ENCODE measurements at regions not wholly inside any gene's neighbourhood (a gene's known extent, or its start where the extent isn't known, plus 50 kb on each side); places are given as distances from the start of the nearest gene placed in this dataset.
"Not testable (repeated sequence)": the region's sequence is repeated elsewhere in the genome, so short reads cannot be mapped to it uniquely, and the experiment has no call there.

- no peak overlapping the region for H3K4me3 ChIP-seq (ENCODE audit: low read depth, low read length)
- no peak for DNase-seq (ENCODE audit: low read depth)
Observed at GRCh38 chr6:27854421-27854820, 57.8 kb downstream of the OR2B2 start.

DNA sequence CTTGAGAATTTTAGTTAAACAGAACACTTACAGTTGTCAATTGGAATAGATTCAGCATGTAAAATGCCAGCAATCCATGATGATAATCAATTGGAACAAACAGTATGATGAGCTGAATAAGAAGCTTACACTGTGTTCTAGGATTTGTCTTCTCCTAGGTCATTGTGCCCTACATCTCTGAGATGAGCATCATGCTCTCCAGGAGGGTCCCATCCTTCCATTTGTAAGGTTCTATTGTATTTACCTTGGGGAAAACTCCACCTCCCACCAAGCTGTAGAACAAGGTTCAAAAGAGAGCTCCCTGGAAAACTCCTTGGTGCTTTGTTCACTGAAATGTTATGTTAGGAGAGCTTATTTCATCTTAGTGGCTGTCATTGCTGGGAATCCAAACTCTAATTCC, 60.8 kb downstream of the OR2B2 start:
- no peak for DNase-seq (ENCODE audit: low read depth)
- H3K4me3 ChIP-seq (ENCODE audit: low read depth, low read length): no peak overlapping the region

DNA sequence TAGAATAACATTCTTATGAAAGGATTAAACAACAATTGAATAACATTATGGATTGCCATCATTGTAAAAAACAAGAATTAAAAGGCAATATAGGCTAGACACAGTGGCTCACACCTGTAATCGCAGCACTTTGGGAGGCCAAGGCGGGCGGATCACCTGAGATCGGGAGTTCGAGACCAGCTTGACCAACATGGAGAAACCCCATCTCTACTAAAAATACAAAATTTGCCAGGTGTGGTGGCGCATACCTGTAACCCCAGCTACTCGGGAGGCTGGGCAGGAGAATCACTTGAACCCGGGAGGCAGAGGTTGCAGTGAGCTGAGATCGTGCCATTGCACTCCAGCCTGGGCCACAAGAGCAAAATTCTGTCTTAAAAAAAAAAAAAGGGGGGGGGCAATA, 63.2 kb downstream of the OR2B2 start:
- not testable (repeated sequence) for H3K4me3 ChIP-seq (ENCODE audit: low read depth, low read length); DNase-seq (ENCODE audit: low read depth)

GRCh38 chr6:27847706-27848105, 64.5 kb downstream of the OR2B2 start:
- no peak for DNase-seq (ENCODE audit: low read depth)
- H3K4me3 ChIP-seq (ENCODE audit: low read depth, low read length): no peak overlapping the region

DNA sequence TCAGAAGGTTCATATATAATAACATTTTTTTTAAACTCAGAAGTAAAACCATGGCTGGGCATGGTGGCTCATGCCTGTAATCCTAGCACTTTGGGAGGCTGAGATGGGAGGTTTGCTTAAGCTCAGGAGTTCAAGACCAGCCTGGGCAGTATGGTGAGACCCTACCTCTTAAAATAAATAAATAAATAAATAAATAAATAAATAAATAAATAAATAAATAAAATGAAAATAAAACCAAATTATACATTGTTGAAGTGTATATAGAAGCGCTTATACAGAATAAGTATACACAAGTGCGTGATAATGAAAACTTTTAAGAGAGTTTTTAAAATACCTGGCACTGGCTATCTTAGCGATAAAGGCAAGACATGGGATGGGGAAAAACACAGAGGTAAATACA, 71.6 kb downstream of the OR2B2 start:
- no peak for DNase-seq (ENCODE audit: low read depth)
- no peak overlapping the region for H3K4me3 ChIP-seq (ENCODE audit: low read depth, low read length)

GRCh38 chr6:27839626-27840475, 72.3 kb downstream of the OR2B2 start:
- DNase-seq (ENCODE audit: low read depth): no peak
- H3K4me3 ChIP-seq (ENCODE audit: low read depth, low read length): peak overlapping the region; percentile 69

GRCh38 chr6:27838945-27839625, 73.1 kb downstream of the OR2B2 start:
- no peak for DNase-seq (ENCODE audit: low read depth)
- peak overlapping the region; percentile 69 for H3K4me3 ChIP-seq (ENCODE audit: low read depth, low read length)

DNA sequence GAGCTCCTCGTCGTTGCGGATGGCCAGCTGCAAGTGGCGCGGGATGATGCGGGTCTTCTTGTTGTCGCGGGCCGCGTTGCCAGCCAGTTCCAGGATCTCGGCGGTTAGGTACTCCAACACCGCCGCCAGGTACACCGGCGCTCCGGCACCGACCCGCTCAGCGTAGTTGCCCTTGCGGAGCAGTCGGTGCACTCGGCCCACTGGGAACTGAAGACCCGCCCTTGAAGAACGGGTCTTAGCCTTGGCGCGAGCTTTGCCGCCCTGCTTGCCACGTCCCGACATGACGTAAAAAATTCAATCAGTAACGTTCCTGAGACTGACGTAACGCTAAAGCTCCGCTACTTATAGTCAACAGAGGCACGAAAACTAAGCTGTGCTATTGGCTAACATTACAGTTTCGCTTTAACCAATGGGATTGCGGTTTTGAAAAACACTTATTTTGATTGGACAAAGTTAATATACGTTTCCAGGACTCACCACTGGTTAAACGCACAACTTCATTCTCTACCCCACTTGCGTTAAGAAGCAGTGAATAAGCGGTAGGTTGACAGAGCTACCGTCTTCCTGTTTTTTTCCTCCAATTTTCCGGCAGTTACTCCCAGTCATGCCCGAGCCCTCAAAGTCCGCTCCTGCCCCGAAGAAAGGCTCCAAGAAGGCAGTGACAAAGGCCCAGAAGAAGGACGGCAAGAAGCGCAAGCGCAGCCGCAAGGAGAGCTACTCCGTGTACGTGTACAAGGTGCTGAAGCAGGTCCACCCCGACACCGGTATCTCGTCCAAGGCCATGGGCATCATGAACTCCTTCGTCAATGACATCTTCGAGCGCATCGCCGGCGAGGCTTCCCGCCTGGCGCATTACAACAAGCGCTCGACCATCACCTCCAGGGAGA, 73.9 kb downstream of the OR2B2 start:
- DNase-seq (ENCODE audit: low read depth): peak; percentile 99
- H3K4me3 ChIP-seq (ENCODE audit: low read depth, low read length): peak overlapping the region; percentile 69

DNA sequence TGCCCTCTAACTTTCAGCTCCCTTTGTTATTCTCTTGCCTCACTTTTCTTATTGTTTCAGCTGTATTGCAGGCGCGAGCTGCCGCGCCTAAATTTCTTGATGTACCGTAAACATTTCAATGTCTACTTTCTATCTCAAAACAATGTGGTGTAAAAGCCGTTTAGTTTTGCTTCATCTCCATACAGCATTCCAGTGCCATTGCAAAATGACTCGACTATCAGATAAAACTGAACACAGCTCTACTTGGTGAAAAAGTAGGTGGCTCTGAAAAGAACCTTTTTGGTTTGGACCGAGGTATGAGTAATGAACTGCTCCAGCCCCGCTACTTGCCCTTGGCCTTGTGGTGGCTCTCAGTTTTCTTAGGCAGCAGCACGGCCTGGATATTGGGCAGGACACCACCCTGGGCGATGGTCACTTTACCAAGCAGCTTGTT, 74.6 kb downstream of the OR2B2 start:
- H3K4me3 ChIP-seq (ENCODE audit: low read depth, low read length): peak overlapping the region; percentile 69
- DNase-seq (ENCODE audit: low read depth): no peak

GRCh38 chr6:27836783-27837624, 75.2 kb downstream of the OR2B2 start:
- H3K4me3 ChIP-seq (ENCODE audit: low read depth, low read length): peak overlapping the region; percentile 69
- DNase-seq (ENCODE audit: low read depth): peak; percentile 82

DNA sequence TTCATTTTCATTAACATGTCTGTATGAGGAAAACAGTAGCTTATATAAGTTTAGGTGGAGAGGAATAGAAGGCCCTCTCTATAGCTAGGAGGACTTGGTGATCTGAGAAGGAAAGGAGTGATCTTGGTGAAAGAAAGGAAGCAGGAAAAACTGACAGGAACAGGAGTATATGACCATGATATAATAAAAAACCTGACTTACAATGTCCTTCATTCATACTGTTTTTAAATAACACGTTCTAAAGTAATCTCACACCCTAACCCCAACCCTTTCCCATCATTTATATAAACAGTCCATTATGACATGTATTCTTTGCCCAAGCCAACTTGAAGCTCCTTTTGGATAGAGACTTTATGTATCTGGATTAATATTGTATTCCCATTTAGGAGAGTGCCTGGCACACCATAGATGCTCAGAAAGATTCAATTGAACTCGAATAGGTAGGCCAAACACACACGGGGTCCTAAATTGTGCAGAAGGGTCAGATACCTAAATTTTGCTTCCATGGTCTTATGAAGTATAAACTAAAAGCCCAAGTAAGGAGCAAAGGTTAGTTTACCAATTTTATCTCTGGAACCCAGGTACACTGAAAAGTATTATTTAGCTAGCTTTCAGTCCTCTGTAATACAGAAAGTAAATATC, 75.9 kb downstream of the OR2B2 start:
- H3K4me3 ChIP-seq (ENCODE audit: low read depth, low read length): peak overlapping the region; percentile 69

DNA sequence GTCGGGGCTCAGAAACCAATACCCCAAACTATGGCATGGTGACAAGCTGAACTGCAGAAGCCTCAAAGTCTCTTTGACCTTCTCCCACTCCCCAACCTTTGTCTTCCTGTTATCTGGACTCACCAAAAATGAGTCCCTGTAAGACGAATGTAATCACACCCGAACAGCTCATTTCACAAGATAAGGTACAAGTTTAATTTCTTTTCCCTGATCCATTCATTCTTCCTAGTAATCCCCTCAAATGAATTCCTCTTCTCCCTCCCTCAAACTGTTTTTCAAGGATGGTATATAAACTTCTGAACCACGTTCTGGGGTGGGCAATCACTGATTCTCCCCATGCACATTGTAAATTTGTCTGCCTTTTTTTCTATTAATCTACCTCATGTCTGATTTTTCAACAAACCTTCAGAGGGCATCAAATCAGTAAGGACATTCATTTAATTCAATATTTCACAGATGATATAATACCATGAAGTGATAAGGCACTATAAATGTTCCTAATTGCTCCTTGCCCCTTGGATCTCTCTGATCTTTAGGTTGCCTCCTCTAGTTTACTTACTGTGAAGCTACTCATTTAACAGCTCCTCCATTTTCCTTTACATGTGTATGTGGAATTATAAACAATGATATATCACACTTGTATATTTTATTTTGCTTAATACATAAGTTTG, 77.2 kb downstream of the OR2B2 start:
- no peak for DNase-seq (ENCODE audit: low read depth)
- no peak overlapping the region for H3K4me3 ChIP-seq (ENCODE audit: low read depth, low read length)

More for the DNA sequence above, 75.9 kb downstream of the OR2B2 start:
- DNase-seq (ENCODE audit: low read depth): no peak

- no peak overlapping the region for H3K4me3 ChIP-seq (ENCODE audit: low read depth, low read length)
- no peak for DNase-seq (ENCODE audit: low read depth)
Observed at GRCh38 chr6:27834384-27834783, 77.8 kb downstream of the OR2B2 start.

DNA sequence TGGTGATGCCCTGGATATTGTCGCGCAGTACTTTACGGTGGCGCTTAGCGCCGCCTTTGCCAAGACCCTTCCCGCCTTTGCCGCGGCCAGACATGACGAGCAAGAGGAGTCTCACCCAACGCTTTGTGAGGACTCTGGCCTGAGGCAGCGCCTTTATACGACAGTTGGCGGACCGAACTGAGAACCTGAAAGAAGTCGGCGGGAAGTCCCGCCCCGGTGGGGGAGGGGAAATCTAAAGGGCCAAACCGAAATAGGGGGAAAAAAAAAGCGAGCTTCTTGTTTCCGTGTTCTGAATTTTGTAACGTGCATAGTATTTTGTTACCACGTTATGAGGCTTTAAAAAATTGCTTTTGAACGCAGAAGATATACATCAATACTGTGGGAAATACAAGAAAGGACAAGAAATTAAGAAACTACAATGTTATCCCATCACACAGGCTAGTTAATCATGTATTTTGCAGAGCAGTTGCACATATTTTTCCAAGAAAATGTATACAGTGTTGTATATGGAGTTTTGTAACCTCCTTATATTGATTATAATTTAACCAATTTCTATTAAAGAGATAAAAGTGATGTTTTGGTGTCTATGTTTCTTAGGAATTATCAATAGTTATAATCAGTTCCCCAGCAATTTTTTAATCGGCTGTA, 80.6 kb downstream of the OR2B2 start:
- H3K4me3 ChIP-seq (ENCODE audit: low read depth, low read length): peak overlapping the region; percentile 66
- not testable (repeated sequence) for DNase-seq (ENCODE audit: low read depth)

GRCh38 chr6:27830600-27831433, 81.4 kb downstream of the OR2B2 start:
- H3K4me3 ChIP-seq (ENCODE audit: low read depth, low read length): peak overlapping the region; percentile 66
- DNase-seq (ENCODE audit: low read depth): not testable (repeated sequence)

- DNase-seq (ENCODE audit: low read depth): no peak
- peak overlapping the region; percentile 66 for H3K4me3 ChIP-seq (ENCODE audit: low read depth, low read length)
Observed at GRCh38 chr6:27830212-27830599, 82.0 kb downstream of the OR2B2 start.

Data from skeletal muscle cell (primary cell).